IMR-90 (cell line): ENCODE measurements at regions not wholly inside any gene's neighbourhood (a gene's known extent, or its start where the extent isn't known, plus 50 kb on each side); places are given as distances from the start of the nearest gene placed in this dataset.

Experiments
- ATAC-seq: fragments of 200-7000 bp; cut with Tn5 transposase; 2 replicates; pipeline ENCODE4 v1.9.1; 2020; ENCODE audit warnings: low read depth, mild to moderate bottlenecking, moderate library complexity
- BruUV-seq: library from RNA; stranded (reverse); fragments of 400-500 nt; replicated peaks from 2 replicates; lab custom pipeline; 2021; lab: Mats Ljungman, UMichigan
- CTCF ChIA-PET: fragments of 300-600 bp; formaldehyde crosslinking; extraction: SDS; loops from one replicate; lab custom pipeline; 2021; ENCODE audit warnings: antibody characterized with exemption; lab: Yijun Ruan, JAX
- POLR2A ChIA-PET: fragments of 300-600 bp; sonication (Branson Sonifier 250); formaldehyde crosslinking; loops from one replicate; lab custom pipeline; 2022; ENCODE audit warnings: antibody characterized with exemption; ENCODE audit not compliant: unreplicated experiment; lab: Charles Lee
- DNase-seq: peaks from one replicate; pipeline ENCODE4 v3.0.0; 2013
- H2AFZ ChIP-seq: replicated peaks from 2 replicates; pipeline ENCODE3; 2013; ENCODE audit warnings: low read length, mild to moderate bottlenecking; ENCODE audit not compliant: poor library complexity
- H2AK5ac ChIP-seq: 2 replicates; pipeline ENCODE4 v1.6.1; 2013; ENCODE audit warnings: low read depth, low read length, inconsistent platforms
- H2AK9ac ChIP-seq: replicated peaks from 2 replicates; pipeline ENCODE3; 2013; ENCODE audit warnings: mild to moderate bottlenecking, low read depth, low read length, moderate library complexity; ENCODE audit not compliant: poor library complexity
- H2BK120ac ChIP-seq: 2 replicates; pipeline ENCODE4 v1.6.1; 2013; ENCODE audit warnings: low read depth, low read length, inconsistent platforms
- H2BK15ac ChIP-seq: 3 replicates; pipeline ENCODE4 v1.6.1; 2013; ENCODE audit warnings: low read depth, low read length, inconsistent platforms
- H2BK20ac ChIP-seq: 2 replicates; pipeline ENCODE4 v1.6.1; 2013; ENCODE audit warnings: low read depth, mild to moderate bottlenecking, inconsistent platforms, low read length, moderate library complexity
- H2BK5ac ChIP-seq: 2 replicates; pipeline ENCODE4 v1.6.1; 2013; ENCODE audit warnings: mild to moderate bottlenecking, low read depth, low read length, inconsistent platforms; ENCODE audit not compliant: poor library complexity, severe bottlenecking
- H3K14ac ChIP-seq: replicated peaks from 2 replicates; pipeline ENCODE4 v1.6.1; 2013; ENCODE audit warnings: low read depth, low read length, inconsistent platforms
- H3K18ac ChIP-seq: 2 replicates; pipeline ENCODE4 v1.6.1; 2013; ENCODE audit warnings: low read depth, low read length, control low read depth
- H3K23ac ChIP-seq: 2 replicates; pipeline ENCODE4 v1.6.1; 2013; ENCODE audit warnings: low read depth, low read length, inconsistent platforms
- H3K27ac ChIP-seq: 2 replicates; pipeline ENCODE4 v1.5.1; 2013; ENCODE audit warnings: mild to moderate bottlenecking, control low read depth, low read length; ENCODE audit not compliant: insufficient read depth
- H3K27me3 ChIP-seq: 2 replicates; pipeline ENCODE4 v1.6.1; 2013; ENCODE audit warnings: low read length; ENCODE audit not compliant: control insufficient read depth, insufficient read depth
- H3K36me3 ChIP-seq: 2 replicates; pipeline ENCODE4 v1.6.1; 2013; ENCODE audit warnings: low read length, mixed read lengths; ENCODE audit not compliant: control insufficient read depth, insufficient read depth
- H3K4ac ChIP-seq: 2 replicates; pipeline ENCODE4 v1.6.1; 2013; ENCODE audit warnings: low read depth, low read length, inconsistent platforms
- H3K4me1 ChIP-seq: 2 replicates; pipeline ENCODE4 v1.6.1; 2013; ENCODE audit warnings: low read length, mixed read lengths; ENCODE audit not compliant: control insufficient read depth, insufficient read depth
- H3K4me2 ChIP-seq: 2 replicates; pipeline ENCODE4 v1.6.1; 2013; ENCODE audit warnings: low read depth, mild to moderate bottlenecking, control low read depth, low read length, moderate library complexity
- H3K4me3 ChIP-seq: 2 replicates; pipeline ENCODE4 v1.5.1; 2013; ENCODE audit warnings: low read depth, mild to moderate bottlenecking, control low read depth, low read length, moderate library complexity; ENCODE audit not compliant: insufficient read depth
- H3K56ac ChIP-seq: 2 replicates; pipeline ENCODE4 v1.6.1; 2013; ENCODE audit warnings: low read length, inconsistent platforms; ENCODE audit not compliant: insufficient read depth; ENCODE audit errors: extremely low read depth
- H3K79me1 ChIP-seq, 2 experiments: 2 replicates each; pipeline ENCODE4 v1.6.1; 2013; ENCODE audit warnings: low read length in 2 of 2, inconsistent platforms in 1 of 2, low read depth in 1 of 2
- H3K9ac ChIP-seq: 2 replicates; pipeline ENCODE4 v1.6.1; 2013; ENCODE audit warnings: low read depth, low read length, control low read depth
- H3K9me1 ChIP-seq: 2 replicates; pipeline ENCODE4 v1.6.1; 2013; ENCODE audit warnings: low read length, inconsistent platforms; ENCODE audit not compliant: insufficient read depth
- H3K9me3 ChIP-seq: 2 replicates; pipeline ENCODE4 v1.6.1; 2013; ENCODE audit warnings: low read length; ENCODE audit not compliant: control insufficient read depth, insufficient read depth
- H4K20me1 ChIP-seq: 2 replicates; pipeline ENCODE4 v1.6.1; 2013; ENCODE audit warnings: low read length, inconsistent platforms; ENCODE audit not compliant: insufficient read depth
- H4K5ac ChIP-seq: 2 replicates; pipeline ENCODE4 v1.6.1; 2013; ENCODE audit warnings: mild to moderate bottlenecking, low read depth, low read length, control low read depth
- H4K8ac ChIP-seq, 2 experiments: 2 replicates each; pipeline ENCODE4 v1.6.1; 2013; ENCODE audit warnings: low read depth in 2 of 2, low read length in 2 of 2, control low read depth in 1 of 2, inconsistent platforms in 1 of 2
- H4K91ac ChIP-seq: 2 replicates; pipeline ENCODE4 v1.6.1; 2013; ENCODE audit warnings: low read depth, low read length, inconsistent platforms; ENCODE audit not compliant: insufficient read depth
- BHLHE40 ChIP-seq: fragments of 150-350 bp; IDR thresholded peaks from 2 replicates; pipeline ENCODE4 v1.6.1; 2016; ENCODE audit warnings: mild to moderate bottlenecking, low read depth, low read length
- CEBPB ChIP-seq: IDR thresholded peaks from 2 replicates; pipeline ENCODE4 v1.6.1; 2012; ENCODE audit warnings: low read depth, low read length, improper control_type of control experiment
- CHD1 ChIP-seq: IDR thresholded peaks from 2 replicates; pipeline ENCODE4 v1.6.1; 2012; ENCODE audit warnings: low read depth, low read length, improper control_type of control experiment
- CTCF ChIP-seq: conservative IDR thresholded peaks from 2 replicates; pipeline ENCODE4 v1.5.1; 2012; ENCODE audit warnings: mild to moderate bottlenecking, low read depth, low read length, improper control_type of control experiment
- FOS ChIP-seq: fragments of 150-350 bp; IDR thresholded peaks from 2 replicates; pipeline ENCODE4 v1.6.1; 2016; ENCODE audit warnings: low read depth, low read length
- MAFK ChIP-seq: IDR thresholded peaks from 2 replicates; pipeline ENCODE4 v1.6.1; 2012; ENCODE audit warnings: low read depth, low read length, improper control_type of control experiment
- MAZ ChIP-seq: IDR thresholded peaks from 2 replicates; pipeline ENCODE4 v1.6.1; 2012; ENCODE audit warnings: low read depth, mild to moderate bottlenecking, low read length, improper control_type of control experiment, moderate library complexity, borderline replicate concordance
- MXI1 ChIP-seq: IDR thresholded peaks from 2 replicates; pipeline ENCODE4 v1.6.1; 2012; ENCODE audit warnings: low read depth, mild to moderate bottlenecking, low read length, moderate library complexity, borderline replicate concordance
- NFE2L2 ChIP-seq: fragments of 150-350 bp; IDR thresholded peaks from 2 replicates; pipeline ENCODE4 v1.6.1; 2016; ENCODE audit warnings: low read depth, mild to moderate bottlenecking, low read length
- POLR2A ChIP-seq: IDR thresholded peaks from 2 replicates; pipeline ENCODE4 v1.6.1; 2012; ENCODE audit warnings: mild to moderate bottlenecking, low read depth, low read length
- RAD21 ChIP-seq: IDR thresholded peaks from 2 replicates; pipeline ENCODE4 v1.6.1; 2012; ENCODE audit warnings: low read length, improper control_type of control experiment
- RCOR1 ChIP-seq: IDR thresholded peaks from 2 replicates; pipeline ENCODE4 v1.6.1; 2012; ENCODE audit warnings: mild to moderate bottlenecking, low read length, improper control_type of control experiment; ENCODE audit not compliant: insufficient replicate concordance
- RFX5 ChIP-seq: IDR thresholded peaks from 2 replicates; pipeline ENCODE4 v1.8.0; 2012; ENCODE audit warnings: low read depth, mild to moderate bottlenecking, low read length, moderate library complexity
- SMC3 ChIP-seq: fragments of 150-350 bp; IDR thresholded peaks from 2 replicates; pipeline ENCODE4 v1.6.1; 2016; ENCODE audit warnings: low read depth, mild to moderate bottlenecking, antibody characterized with exemption, low read length, moderate library complexity
- USF2 ChIP-seq: fragments of 150-350 bp; IDR thresholded peaks from 2 replicates; pipeline ENCODE4 v1.6.1; 2017; ENCODE audit warnings: mild to moderate bottlenecking, antibody characterized with exemption, low read length, low read depth
- WGBS, 2 experiments: methylation state at CpG; one replicate each; pipeline versions ENCODE4 v1.1.5 to v1.1.7; 2013; ENCODE audit warnings: missing lambda C conversion rate in 2 of 2; ENCODE audit not compliant: insufficient read length in 1 of 2; ENCODE audit errors: extremely low coverage in 2 of 2; 5-methylcytosine and 5-hydroxymethylcytosine counted together
- dilution Hi-C: fragments of 300-500 bp; cut with HindIII; formaldehyde crosslinking; loops from one replicate; pipeline ENCODE4 v1.14.3; 2018; ENCODE audit warnings: low sequenced_read_pairs; ENCODE audit not compliant: unreplicated experiment
- in situ Hi-C: fragments of 300-500 bp; cut with MboI; formaldehyde crosslinking; loops from 3 replicates; pipeline ENCODE4 v1.14.3; 2019; ENCODE audit warnings: low sequenced_read_pairs, inconsistent platforms, mixed read lengths
- intact Hi-C: fragments of 100-400 bp; cut with micrococcal nuclease; formaldehyde crosslinking; loops from 2 replicates; pipeline ENCODE4 v1.10.0; 2022
- TF ChIP-seq, protein P1 (sequence below): fragments of 150-350 bp; IDR thresholded peaks from 2 replicates; pipeline ENCODE4 v1.6.1; 2016; ENCODE audit warnings: low read depth, mild to moderate bottlenecking, low read length, moderate library complexity, borderline replicate concordance

GRCh38 chr18:22678486-22678885, 254.6 kb upstream of the RBBP8 start:
- TF ChIP-seq FOS (no peak), BHLHE40 (no peak), RFX5 (no peak), MXI1 (no peak), RCOR1 (no peak), SMC3 (no peak), MAZ (no peak), CHD1 (no peak), POLR2A (no peak), NFE2L2 (no peak), USF2 (no peak), RAD21 (no peak), MAFK (no peak), CTCF (no peak), CEBPB (no peak)
- TF ChIP-seq, protein P1, sequence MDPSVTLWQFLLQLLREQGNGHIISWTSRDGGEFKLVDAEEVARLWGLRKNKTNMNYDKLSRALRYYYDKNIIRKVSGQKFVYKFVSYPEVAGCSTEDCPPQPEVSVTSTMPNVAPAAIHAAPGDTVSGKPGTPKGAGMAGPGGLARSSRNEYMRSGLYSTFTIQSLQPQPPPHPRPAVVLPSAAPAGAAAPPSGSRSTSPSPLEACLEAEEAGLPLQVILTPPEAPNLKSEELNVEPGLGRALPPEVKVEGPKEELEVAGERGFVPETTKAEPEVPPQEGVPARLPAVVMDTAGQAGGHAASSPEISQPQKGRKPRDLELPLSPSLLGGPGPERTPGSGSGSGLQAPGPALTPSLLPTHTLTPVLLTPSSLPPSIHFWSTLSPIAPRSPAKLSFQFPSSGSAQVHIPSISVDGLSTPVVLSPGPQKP = no peak
- no peak overlapping the region for H3K9ac ChIP-seq
- POLR2A ChIA-PET = no interaction called here

More at GRCh38 chr18:22678486-22678885, 254.6 kb upstream of the RBBP8 start:
- Histone ChIP-seq H3K4ac (no peak overlapping the region), H4K8ac (no peak overlapping the region), H3K23ac (no peak overlapping the region), H3K79me1 (no peaks in the 10 kb centered on the region), H3K4me2 (no peak overlapping the region), H2BK120ac (no peak overlapping the region), H2AFZ (no peak overlapping the region), H2BK5ac (no peak overlapping the region), H3K9me3 (peaks cover 5% of the 10 kb centered on the region; the same call in 1 of the 2 replicates), H3K56ac (no peak overlapping the region), H3K4me3 (no peak overlapping the region), H3K27me3 (no peaks in the 10 kb centered on the region), H3K27ac (no peak overlapping the region), H3K14ac (no peak overlapping the region; the same call in 1 of the 2 replicates), H2BK20ac (no peak overlapping the region; the same call in 1 of the 2 replicates), H3K18ac (peak overlapping the region; percentile 28; the same call in 1 of the 2 replicates), H2AK9ac (no peak overlapping the region), H2AK5ac (0 out of 2 replicates have a peak overlapping the region, but pooled peaks have one; percentile 72), H3K9me1 (peaks cover 6% of the 10 kb centered on the region), H3K36me3 (no peaks in the 10 kb centered on the region), H4K5ac (no peak overlapping the region; the same call in 1 of the 2 replicates), H2BK15ac (no peak overlapping the region), H4K91ac (no peak overlapping the region), H3K4me1 (peaks cover 18% of the 10 kb centered on the region), H4K20me1 (no peaks in the 10 kb centered on the region)
- dilution Hi-C loops = no loop called here
- WGBS, 2 experiments = no CpG with 5 or more reads among the region's 1 CpG
- CTCF ChIA-PET = no interaction called here
- DNase-seq (no peak), ATAC-seq (no peak)
- no TSS peak for BruUV-seq
- intact Hi-C loops = no loop called here
- in situ Hi-C loops = no loop called here
